CD14-positive monocyte (primary cell): ENCODE measurements at regions not wholly inside any gene's neighbourhood (a gene's known extent, or its start where the extent isn't known, plus 50 kb on each side); places are given as distances from the start of the nearest gene placed in this dataset.

ENCODE experiments used
- DNase-seq, 3 donors: peaks; one replicate each; pipeline ENCODE4 v3.0.0-alpha.2; 2011 to 2022
- H2AFZ ChIP-seq: 2 replicates; pipeline ENCODE4 v1.6.0; 2012; ENCODE audit warnings: mild to moderate bottlenecking, low read depth, low read length, inconsistent platforms; ENCODE audit not compliant: insufficient read depth, poor library complexity, severe bottlenecking
- H3K27ac ChIP-seq, 2 donors: 1 replicate in 1 of 2; 2 replicates in 1 of 2; pipeline ENCODE4 v1.5.1; 2012 to 2013; ENCODE audit warnings: low read length in 2 of 2, control low read depth in 1 of 2, inconsistent platforms in 1 of 2, low read depth in 1 of 2, mild to moderate bottlenecking in 1 of 2
- H3K27me3 ChIP-seq, 2 donors: one replicate each; pipeline versions ENCODE4 v1.6.0 to v1.6.1; 2011 to 2013; ENCODE audit warnings: low read length in 2 of 2; ENCODE audit not compliant: control insufficient read depth in 2 of 2, insufficient read depth in 2 of 2
- H3K36me3 ChIP-seq, 2 donors: replicated peaks in 1 of 2; 1 replicate in 1 of 2; 2 replicates in 1 of 2; pipeline versions ENCODE4 v1.5.1 to v1.6.1; 2012 to 2013; ENCODE audit warnings: low read length in 2 of 2, control low read depth in 1 of 2, inconsistent platforms in 1 of 2, mild to moderate bottlenecking in 1 of 2; ENCODE audit not compliant: insufficient read depth in 2 of 2, control insufficient read depth in 1 of 2
- H3K4me1 ChIP-seq, 2 donors: 1 replicate in 1 of 2; 2 replicates in 1 of 2; pipeline versions ENCODE4 v1.5.1 to v1.6.1; 2012 to 2013; ENCODE audit warnings: low read length in 2 of 2, control low read depth in 1 of 2, inconsistent platforms in 1 of 2, mild to moderate bottlenecking in 1 of 2, moderate library complexity in 1 of 2; ENCODE audit not compliant: insufficient read depth in 2 of 2, control insufficient read depth in 1 of 2
- H3K4me2 ChIP-seq: replicated peaks from 2 replicates; pipeline ENCODE3; 2012; ENCODE audit warnings: low read length, moderate library complexity, mild to moderate bottlenecking; ENCODE audit not compliant: poor library complexity, severe bottlenecking; ENCODE audit errors: extremely low read depth
- H3K4me3 ChIP-seq, 3 experiments: fragments of 200-600 bp in 1 of 3; sonication (generic) in 1 of 3; replicated peaks in 1 of 3; 1 replicate in 2 of 3; 2 replicates in 1 of 3; pipeline ENCODE4 v1.5.1; 2011 to 2013; ENCODE audit warnings: low read length in 3 of 3, mild to moderate bottlenecking in 3 of 3, control low read depth in 2 of 3, low read depth in 2 of 3, inconsistent platforms in 1 of 3, moderate library complexity in 1 of 3
- H3K79me2 ChIP-seq: 2 replicates; pipeline ENCODE4 v1.6.0; 2012; ENCODE audit warnings: mild to moderate bottlenecking, control low read depth, inconsistent platforms, low read length, moderate library complexity; ENCODE audit not compliant: insufficient read depth
- H3K9ac ChIP-seq: 2 replicates; pipeline ENCODE4 v1.6.0; 2017; ENCODE audit warnings: low read length, mild to moderate bottlenecking; ENCODE audit not compliant: insufficient read depth, poor library complexity, severe bottlenecking
- H3K9me3 ChIP-seq, 2 donors: replicated peaks in 1 of 2; 1 replicate in 1 of 2; 2 replicates in 1 of 2; pipeline versions ENCODE4 v1.5.1 to v1.6.1; 2012 to 2013; ENCODE audit warnings: low read length in 2 of 2, control low read depth in 1 of 2; ENCODE audit not compliant: control insufficient read depth in 1 of 2, insufficient read depth in 1 of 2
- H4K20me1 ChIP-seq: 2 replicates; pipeline ENCODE4 v1.6.0; 2012; ENCODE audit warnings: mild to moderate bottlenecking, low read length, control low read depth, moderate library complexity; ENCODE audit not compliant: insufficient read depth
- H3K27ac Mint-ChIP-seq, 7 donors: one replicate each; pipeline ENCODE4 v1.8.0; 2020; ENCODE audit warnings: mild to moderate bottlenecking in 7 of 7, mixed read lengths in 7 of 7, moderate library complexity in 6 of 7, inconsistent platforms in 2 of 7
- H3K27me3 Mint-ChIP-seq, 3 donors: one replicate each; pipeline ENCODE4 v1.8.0; 2021 to 2022; ENCODE audit warnings: low read depth in 3 of 3, mild to moderate bottlenecking in 3 of 3, mixed read lengths in 3 of 3, moderate library complexity in 3 of 3, inconsistent platforms in 1 of 3
- H3K36me3 Mint-ChIP-seq, 2 donors: one replicate each; pipeline ENCODE4 v1.8.0; 2020; ENCODE audit warnings: mixed read lengths in 2 of 2, inconsistent platforms in 1 of 2, mild to moderate bottlenecking in 1 of 2
- H3K4me1 Mint-ChIP-seq: one replicate; pipeline ENCODE4 v1.8.0; 2020; ENCODE audit warnings: mild to moderate bottlenecking, mixed read lengths
- H3K4me3 Mint-ChIP-seq, 2 donors: one replicate each; pipeline ENCODE4 v1.8.0; 2020; ENCODE audit warnings: mild to moderate bottlenecking in 2 of 2, mixed read lengths in 2 of 2, moderate library complexity in 1 of 2
- H3K9me3 Mint-ChIP-seq, 7 donors: one replicate each; pipeline ENCODE4 v1.8.0; 2020 to 2022; ENCODE audit warnings: mixed read lengths in 7 of 7, mild to moderate bottlenecking in 6 of 7, moderate library complexity in 6 of 7, inconsistent platforms in 2 of 7
- WGBS: methylation state at CpG from one replicate; pipeline ENCODE4 v1.1.5; 2013; ENCODE audit warnings: missing lambda C conversion rate; ENCODE audit not compliant: insufficient coverage; 5-methylcytosine and 5-hydroxymethylcytosine counted together
- intact Hi-C, 2 donors: fragments of 100-400 bp; cut with micrococcal nuclease; formaldehyde crosslinking; loops; one replicate each; pipeline versions ENCODE4 v1.15.0 to v1.15.1; 2023
- TF ChIP-seq, protein P1 (sequence below): fragments of 200-600 bp; IDR thresholded peaks from one replicate; pipeline ENCODE4 v1.8.0; 2022; ENCODE audit warnings: antibody characterized with exemption, mild to moderate bottlenecking

DNA sequence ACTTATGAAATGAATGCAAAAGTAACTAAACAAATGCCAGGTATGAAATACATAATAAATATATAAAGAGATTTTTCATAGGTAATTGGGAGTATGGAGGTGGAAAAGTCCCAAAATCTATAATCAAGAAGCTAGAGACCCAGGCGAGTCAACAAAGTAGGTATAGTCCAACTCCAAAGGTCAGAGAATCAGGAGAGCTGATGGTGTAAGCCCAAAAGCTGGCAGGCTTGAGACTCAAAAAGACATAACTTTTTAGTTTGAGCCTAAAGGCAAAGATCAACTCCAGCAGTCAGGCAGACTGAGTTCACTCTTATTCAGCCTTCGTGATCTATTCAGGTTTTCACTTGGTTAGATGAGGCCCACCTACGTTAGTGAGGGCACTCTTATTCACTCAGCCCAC is 157.4 kb upstream of the TMCO5A start:
- Mint-ChIP-seq H3K4me1 (no peaks in the 10 kb centered on the region), H3K36me3 (no peaks in the 10 kb centered on the region), H3K4me3 (no peak overlapping the region), H3K9me3 (peaks cover 0 to 9% (median 1%) of the 10 kb centered on the region in 7 donors), H3K27me3 (peaks cover 0 to under 1% (median 0%) of the 10 kb centered on the region in 3 donors), H3K27ac (no peak overlapping the region)
- Histone ChIP-seq H3K36me3 (no peaks in the 10 kb centered on the region), H3K9me3 (no peaks in the 10 kb centered on the region), H4K20me1 (no peaks in the 10 kb centered on the region), H2AFZ (no peak overlapping the region), H3K27me3 (no peaks in the 10 kb centered on the region), H3K9ac (no peak overlapping the region), H3K4me3 (no peak overlapping the region), H3K4me1 (no peaks in the 10 kb centered on the region), H3K79me2 (no peaks in the 10 kb centered on the region), H3K27ac (no peak overlapping the region), H3K4me2 (no peak overlapping the region)
- 90% methylated on average over 3 of the region's 3 CpGs for WGBS
- TF ChIP-seq, protein P1, sequence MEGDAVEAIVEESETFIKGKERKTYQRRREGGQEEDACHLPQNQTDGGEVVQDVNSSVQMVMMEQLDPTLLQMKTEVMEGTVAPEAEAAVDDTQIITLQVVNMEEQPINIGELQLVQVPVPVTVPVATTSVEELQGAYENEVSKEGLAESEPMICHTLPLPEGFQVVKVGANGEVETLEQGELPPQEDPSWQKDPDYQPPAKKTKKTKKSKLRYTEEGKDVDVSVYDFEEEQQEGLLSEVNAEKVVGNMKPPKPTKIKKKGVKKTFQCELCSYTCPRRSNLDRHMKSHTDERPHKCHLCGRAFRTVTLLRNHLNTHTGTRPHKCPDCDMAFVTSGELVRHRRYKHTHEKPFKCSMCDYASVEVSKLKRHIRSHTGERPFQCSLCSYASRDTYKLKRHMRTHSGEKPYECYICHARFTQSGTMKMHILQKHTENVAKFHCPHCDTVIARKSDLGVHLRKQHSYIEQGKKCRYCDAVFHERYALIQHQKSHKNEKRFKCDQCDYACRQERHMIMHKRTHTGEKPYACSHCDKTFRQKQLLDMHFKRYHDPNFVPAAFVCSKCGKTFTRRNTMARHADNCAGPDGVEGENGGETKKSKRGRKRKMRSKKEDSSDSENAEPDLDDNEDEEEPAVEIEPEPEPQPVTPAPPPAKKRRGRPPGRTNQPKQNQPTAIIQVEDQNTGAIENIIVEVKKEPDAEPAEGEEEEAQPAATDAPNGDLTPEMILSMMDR: no peak
- intact Hi-C loops: no loop called here
- no peak for DNase-seq

DNA sequence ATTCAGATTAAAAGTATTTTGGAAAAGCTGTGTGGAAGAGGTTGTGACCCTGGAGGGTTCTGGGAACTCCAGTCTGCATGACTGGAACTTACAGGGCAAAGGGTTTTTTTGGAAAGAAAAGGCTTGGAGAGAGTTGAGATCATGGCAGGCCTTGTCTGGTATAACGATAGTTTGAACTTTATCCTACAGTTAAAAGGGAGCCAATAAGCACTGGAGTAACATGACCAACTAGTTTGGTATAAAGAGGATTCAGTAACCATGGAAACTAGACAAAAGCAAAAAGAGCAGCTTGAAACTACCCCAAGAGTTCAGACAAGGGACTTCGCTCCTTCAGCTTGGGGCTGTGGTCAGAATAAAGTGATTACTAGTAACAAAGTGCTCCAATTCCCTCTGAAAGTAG is 151.2 kb upstream of the TMCO5A start:
- H3K4me1 ChIP-seq: no peaks in the 10 kb centered on the region
- H4K20me1 ChIP-seq: no peaks in the 10 kb centered on the region
- no peaks in the 10 kb centered on the region for H3K27me3 ChIP-seq
- H3K27me3 Mint-ChIP-seq: peaks cover 0 to 2% (median 0%) of the 10 kb centered on the region in 3 donors
- H3K4me1 Mint-ChIP-seq: no peaks in the 10 kb centered on the region
- no peaks in the 10 kb centered on the region for H3K9me3 ChIP-seq
- H3K4me2 ChIP-seq: no peak overlapping the region
- no peak overlapping the region for H3K27ac ChIP-seq
- H3K36me3 Mint-ChIP-seq: no peaks in the 10 kb centered on the region
- intact Hi-C loops: no loop called here
- no CpG with 5 or more reads among the region's 2 CpGs for WGBS
- TF ChIP-seq, protein P1: no peak
- no peak overlapping the region for H2AFZ ChIP-seq
- H3K4me3 Mint-ChIP-seq: no peak overlapping the region
- no peak overlapping the region for H3K9ac ChIP-seq
- no peaks in the 10 kb centered on the region for H3K36me3 ChIP-seq
- no peak overlapping the region for H3K27ac Mint-ChIP-seq
- H3K9me3 Mint-ChIP-seq: peaks cover 0 to 4% (median 0%) of the 10 kb centered on the region in 7 donors
- no peaks in the 10 kb centered on the region for H3K79me2 ChIP-seq
- DNase-seq: no peak
- no peak overlapping the region for H3K4me3 ChIP-seq
